ENCODE measurements at regions not wholly inside any gene's neighbourhood (a gene's known extent, or its start where the extent isn't known, plus 50 kb on each side); places are given as distances from the start of the nearest gene placed in this dataset.

- TF ChIP-seq GATA3 (IDR thresholded peaks at IDR 0.05; ENCODE audit: low read depth, low read length): no peak
- no peak for TF ChIP-seq GATA2 (IDR thresholded peaks at IDR 0.05; ENCODE audit: low read depth, low read length)
Observed at GRCh38 chr2:120884472-120885290, 149.0 kb downstream of the GLI2 start.

All from SH-SY5Y (cell line).